ENCODE measurements at regions not wholly inside any gene's neighbourhood (a gene's known extent, or its start where the extent isn't known, plus 50 kb on each side); places are given as distances from the start of the nearest gene placed in this dataset.

- no peak overlapping the region for H3K27ac Mint-ChIP-seq
- no peaks in the 10 kb centered on the region for H3F3A ChIP-seq (ENCODE audit: low read depth)
- TF ChIP-seq CTCF (IDR thresholded peaks at IDR 0.05) (peak; percentile 22), EZH2 (IDR thresholded peaks at IDR 0.05) (no peak), EZH2phosphoT487 (IDR thresholded peaks at IDR 0.05) (no peak)
- no peaks in the 10 kb centered on the region for H3K36me3 Mint-ChIP-seq
- peak overlapping the region; percentile 45 for H2AFZ ChIP-seq (replicated peaks)
- DNase-seq (ENCODE audit: low spot score): peak; percentile 23
- H3K36me3 ChIP-seq: no peaks in the 10 kb centered on the region
- H3K4me1 Mint-ChIP-seq: no peaks in the 10 kb centered on the region
- H3K4me2 ChIP-seq: no peak overlapping the region
- H3K79me2 ChIP-seq (ENCODE audit: low read depth): no peaks in the 10 kb centered on the region
- H4K20me1 ChIP-seq (ENCODE audit: low read depth): no peaks in the 10 kb centered on the region
- H3K9ac ChIP-seq: no peak overlapping the region
- H3K27ac ChIP-seq: no peak overlapping the region
- H3K27me3 Mint-ChIP-seq (ENCODE audit: insufficient read depth, low read depth): peaks cover 2% of the 10 kb centered on the region
- H3K27me3 ChIP-seq: no peaks in the 10 kb centered on the region
- peaks cover 3% of the 10 kb centered on the region for H3K9me3 ChIP-seq (ENCODE audit: low read depth)
- no peak overlapping the region for H3K4me3 ChIP-seq
- H3K4me1 ChIP-seq: no peaks in the 10 kb centered on the region
- H3K4me3 Mint-ChIP-seq: no peak overlapping the region
- peaks cover 4% of the 10 kb centered on the region for H3K9me3 Mint-ChIP-seq
Measured at GRCh38 chr4:35541888-35542213, 702.5 kb downstream of the ARAP2 start.

GRCh38 chr4:35548921-35549320 lies 695.4 kb downstream of the ARAP2 start:
- Histone ChIP-seq H3K79me2 (ENCODE audit: low read depth) (no peaks in the 10 kb centered on the region), H3F3A (ENCODE audit: low read depth) (no peaks in the 10 kb centered on the region), H3K9me3 (ENCODE audit: low read depth) (no peaks in the 10 kb centered on the region), H3K4me3 (no peak overlapping the region), H4K20me1 (ENCODE audit: low read depth) (no peaks in the 10 kb centered on the region), H3K9ac (no peak overlapping the region), H3K4me1 (no peaks in the 10 kb centered on the region), H3K4me2 (no peak overlapping the region), H3K27ac (no peak overlapping the region), H2AFZ (replicated peaks) (peak overlapping the region; percentile 26), H3K27me3 (no peaks in the 10 kb centered on the region), H3K36me3 (no peaks in the 10 kb centered on the region)
- Mint-ChIP-seq H3K27ac (no peak overlapping the region), H3K4me1 (no peaks in the 10 kb centered on the region), H3K27me3 (ENCODE audit: insufficient read depth, low read depth) (no peaks in the 10 kb centered on the region), H3K4me3 (no peak overlapping the region), H3K36me3 (no peaks in the 10 kb centered on the region), H3K9me3 (peaks cover 6% of the 10 kb centered on the region)
- TF ChIP-seq CTCF (IDR thresholded peaks at IDR 0.05) (no peak), EZH2phosphoT487 (IDR thresholded peaks at IDR 0.05) (no peak), EZH2 (IDR thresholded peaks at IDR 0.05) (no peak)
- no peak for DNase-seq (ENCODE audit: low spot score)

- H2AFZ ChIP-seq (replicated peaks): no peak overlapping the region
- no peak overlapping the region for H3K4me3 ChIP-seq
- H3F3A ChIP-seq (ENCODE audit: low read depth): no peaks in the 10 kb centered on the region
- no peak overlapping the region for H3K27ac ChIP-seq
- no peaks in the 10 kb centered on the region for H3K4me1 ChIP-seq
- H3K27me3 Mint-ChIP-seq (ENCODE audit: insufficient read depth, low read depth): no peaks in the 10 kb centered on the region
- no peak for DNase-seq (ENCODE audit: low spot score)
- H4K20me1 ChIP-seq (ENCODE audit: low read depth): no peaks in the 10 kb centered on the region
- no peak overlapping the region for H3K27ac Mint-ChIP-seq
- H3K79me2 ChIP-seq (ENCODE audit: low read depth): no peaks in the 10 kb centered on the region
- H3K36me3 Mint-ChIP-seq: no peaks in the 10 kb centered on the region
- H3K36me3 ChIP-seq: no peaks in the 10 kb centered on the region
- H3K9me3 Mint-ChIP-seq: peaks cover 3% of the 10 kb centered on the region
- no peaks in the 10 kb centered on the region for H3K4me1 Mint-ChIP-seq
- no peak overlapping the region for H3K4me2 ChIP-seq
- H3K4me3 Mint-ChIP-seq: no peak overlapping the region
- TF ChIP-seq CTCF (IDR thresholded peaks at IDR 0.05) (no peak), EZH2 (IDR thresholded peaks at IDR 0.05) (no peak), EZH2phosphoT487 (IDR thresholded peaks at IDR 0.05) (no peak)
- H3K27me3 ChIP-seq: no peaks in the 10 kb centered on the region
- H3K9me3 ChIP-seq (ENCODE audit: low read depth): no peaks in the 10 kb centered on the region
- H3K9ac ChIP-seq: no peak overlapping the region
Measured at GRCh38 chr4:35556387-35556786, 687.9 kb downstream of the ARAP2 start.

Measured in neural progenitor cell (in vitro differentiated cells).